ENCODE measurements at regions not wholly inside any gene's neighbourhood (a gene's known extent, or its start where the extent isn't known, plus 50 kb on each side); places are given as distances from the start of the nearest gene placed in this dataset.

- Histone ChIP-seq H3K27me3 (ENCODE audit: insufficient read depth, low read depth) (peaks cover 83% of the 10 kb centered on the region), H3K9me3 (ENCODE audit: insufficient read depth, low read depth) (no peaks in the 10 kb centered on the region; the same call in 1 of the 2 replicates), H3K27ac (no peak overlapping the region), H3K79me2 (ENCODE audit: low read depth) (no peaks in the 10 kb centered on the region), H3K9me2 (ENCODE audit: insufficient read depth) (no peaks in the 10 kb centered on the region), H3K4me3 (no peak overlapping the region), H2AFZ (no peak overlapping the region), H3K4me2 (no peak overlapping the region), H3K36me3 (ENCODE audit: low read depth) (no peaks in the 10 kb centered on the region), H3F3A (ENCODE audit: insufficient read depth, low read depth) (no peaks in the 10 kb centered on the region), H3K4me1 (replicated peaks; ENCODE audit: insufficient read depth) (no peaks in the 10 kb centered on the region), H4K20me1 (ENCODE audit: insufficient read depth) (no peaks in the 10 kb centered on the region)
- no peak for DNase-seq
- no TSS peak for BruUV-seq (replicated peaks)
- intact Hi-C loops (cut with micrococcal nuclease; ENCODE audit: unreplicated experiment), result no loop called here
- POLR2A ChIA-PET (ENCODE audit: unreplicated experiment), result no interaction called here
- CTCF ChIA-PET, result no interaction called here
- TF ChIP-seq CTCF (conservative IDR thresholded peaks at IDR 0.05), result no peak
- TF ChIP-seq EZH2 (IDR thresholded peaks at IDR 0.05; ENCODE audit: low read depth), result no peak
Measured at GRCh38 chr13:21932578-21932977, 261.7 kb downstream of the FGF9 start.

- no peak overlapping the region for H3K27ac ChIP-seq
- no peak overlapping the region for H3K4me3 ChIP-seq
- H3K4me2 ChIP-seq, result no peak overlapping the region
- intact Hi-C loops (cut with micrococcal nuclease; ENCODE audit: unreplicated experiment), result no loop called here
- TF ChIP-seq CTCF (conservative IDR thresholded peaks at IDR 0.05) (no peak), EZH2 (IDR thresholded peaks at IDR 0.05; ENCODE audit: low read depth) (no peak)
- ChIA-PET POLR2A (ENCODE audit: unreplicated experiment) (no interaction called here), CTCF (no interaction called here)
- H3K36me3 ChIP-seq (ENCODE audit: low read depth), result no peaks in the 10 kb centered on the region
- H3K27me3 ChIP-seq (ENCODE audit: insufficient read depth, low read depth), result peaks cover 83% of the 10 kb centered on the region
- no peaks in the 10 kb centered on the region for H3F3A ChIP-seq (ENCODE audit: insufficient read depth, low read depth)
- no peaks in the 10 kb centered on the region for H4K20me1 ChIP-seq (ENCODE audit: insufficient read depth)
- DNase-seq, result no peak
- no peak overlapping the region for H2AFZ ChIP-seq
- no TSS peak for BruUV-seq (replicated peaks)
- H3K9me2 ChIP-seq (ENCODE audit: insufficient read depth), result no peaks in the 10 kb centered on the region
- no peaks in the 10 kb centered on the region for H3K79me2 ChIP-seq (ENCODE audit: low read depth)
- no peaks in the 10 kb centered on the region; the same call in 1 of the 2 replicates for H3K9me3 ChIP-seq (ENCODE audit: insufficient read depth, low read depth)
- no peaks in the 10 kb centered on the region for H3K4me1 ChIP-seq (replicated peaks; ENCODE audit: insufficient read depth)
Measured at GRCh38 chr13:21932996-21933395, 262.1 kb downstream of the FGF9 start.

- Histone ChIP-seq H4K20me1 (ENCODE audit: insufficient read depth) (no peaks in the 10 kb centered on the region), H3K9me3 (ENCODE audit: insufficient read depth, low read depth) (no peaks in the 10 kb centered on the region; the same call in 1 of the 2 replicates), H3K27me3 (ENCODE audit: insufficient read depth, low read depth) (peaks cover 87% of the 10 kb centered on the region), H3K9me2 (ENCODE audit: insufficient read depth) (no peaks in the 10 kb centered on the region), H3K4me3 (no peak overlapping the region), H3K4me2 (no peak overlapping the region), H3F3A (ENCODE audit: insufficient read depth, low read depth) (no peaks in the 10 kb centered on the region), H3K4me1 (replicated peaks; ENCODE audit: insufficient read depth) (no peaks in the 10 kb centered on the region), H3K27ac (no peak overlapping the region), H2AFZ (no peak overlapping the region), H3K36me3 (ENCODE audit: low read depth) (no peaks in the 10 kb centered on the region), H3K79me2 (ENCODE audit: low read depth) (no peaks in the 10 kb centered on the region)
- TF ChIP-seq EZH2 (IDR thresholded peaks at IDR 0.05; ENCODE audit: low read depth) (no peak), CTCF (conservative IDR thresholded peaks at IDR 0.05) (no peak)
- CTCF ChIA-PET, result no interaction called here
- DNase-seq, result no peak
- no TSS peak for BruUV-seq (replicated peaks)
- intact Hi-C loops (cut with micrococcal nuclease; ENCODE audit: unreplicated experiment), result no loop called here
- POLR2A ChIA-PET (ENCODE audit: unreplicated experiment), result no interaction called here
Measured at GRCh38 chr13:21934284-21934683, 263.4 kb downstream of the FGF9 start.
